ENCODE measurements at regions not wholly inside any gene's neighbourhood (a gene's known extent, or its start where the extent isn't known, plus 50 kb on each side); places are given as distances from the start of the nearest gene placed in this dataset.

DNA sequence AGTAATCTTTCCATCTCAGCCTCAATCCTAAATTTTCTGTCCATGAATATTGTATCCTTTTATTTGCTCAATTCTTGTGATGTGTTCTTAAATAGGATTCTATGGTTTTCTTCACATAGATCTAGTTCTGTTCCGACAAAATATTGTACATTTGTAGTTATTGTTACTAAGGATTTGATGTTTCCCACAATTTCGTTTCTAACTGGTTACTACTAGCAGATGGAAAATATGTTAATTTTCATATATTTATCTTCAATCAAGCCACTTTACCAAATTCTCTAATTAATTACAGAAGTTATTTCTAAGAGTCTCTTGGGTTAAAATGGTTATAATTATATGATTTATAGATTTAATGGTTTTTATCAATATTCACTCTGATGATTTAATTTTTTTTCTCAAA, 60.3 kb downstream of the SEC61B start:
- Mint-ChIP-seq H3K27ac (no peak overlapping the region), H3K9me3 (no peaks in the 10 kb centered on the region), H3K36me3 (ENCODE audit: low read depth) (no peaks in the 10 kb centered on the region), H3K4me1 (peaks cover 3% of the 10 kb centered on the region), H3K27me3 (peaks cover 12% of the 10 kb centered on the region), H3K4me3 (no peak overlapping the region)
- no peak for ATAC-seq
- DNase-seq, result no peak

- no peak for DNase-seq
Observed at GRCh38 chr9:99285965-99286364, 63.9 kb downstream of the SEC61B start.

DNA sequence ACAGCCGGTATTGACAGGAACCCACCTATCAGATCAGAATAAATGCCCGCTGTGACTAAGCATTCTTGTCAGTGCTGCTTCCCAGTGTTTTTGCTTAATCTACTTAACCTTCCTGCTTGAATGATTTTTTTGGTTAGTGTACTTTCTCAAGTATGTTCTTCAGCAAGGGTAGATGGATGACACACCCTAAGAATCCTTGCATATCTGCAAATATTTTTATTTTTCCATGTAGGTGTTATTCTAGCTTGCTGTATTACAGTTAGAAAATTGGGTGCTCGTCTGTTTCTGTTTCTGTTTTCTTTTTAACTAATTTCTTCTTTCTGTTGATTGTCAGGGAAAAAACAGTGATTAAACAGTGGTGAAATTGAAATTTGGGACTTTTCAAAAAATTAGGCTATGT, 64.5 kb downstream of the SEC61B start:
- peaks cover 3% of the 10 kb centered on the region for H3K4me1 Mint-ChIP-seq
- no peak overlapping the region for H3K27ac Mint-ChIP-seq
- H3K9me3 Mint-ChIP-seq, result no peaks in the 10 kb centered on the region
- no peaks in the 10 kb centered on the region for H3K36me3 Mint-ChIP-seq (ENCODE audit: low read depth)
- peaks cover 12% of the 10 kb centered on the region for H3K27me3 Mint-ChIP-seq
- DNase-seq (no peak), ATAC-seq (no peak)
- no peak overlapping the region for H3K4me3 Mint-ChIP-seq

More at GRCh38 chr9:99285965-99286364, 63.9 kb downstream of the SEC61B start:
- peaks cover 12% of the 10 kb centered on the region for H3K27me3 Mint-ChIP-seq
- no peak overlapping the region for H3K4me3 Mint-ChIP-seq
- no peaks in the 10 kb centered on the region for H3K9me3 Mint-ChIP-seq
- H3K36me3 Mint-ChIP-seq (ENCODE audit: low read depth), result no peaks in the 10 kb centered on the region
- ATAC-seq, result no peak
- H3K27ac Mint-ChIP-seq, result no peak overlapping the region
- H3K4me1 Mint-ChIP-seq, result peaks cover 3% of the 10 kb centered on the region

GRCh38 chr9:99287641-99288040, 65.6 kb downstream of the SEC61B start:
- Mint-ChIP-seq H3K27me3 (peaks cover 14% of the 10 kb centered on the region), H3K4me1 (peaks cover 3% of the 10 kb centered on the region), H3K36me3 (ENCODE audit: low read depth) (no peaks in the 10 kb centered on the region), H3K4me3 (no peak overlapping the region), H3K9me3 (no peaks in the 10 kb centered on the region), H3K27ac (no peak overlapping the region)
- DNase-seq, result no peak
- no peak for ATAC-seq

DNA sequence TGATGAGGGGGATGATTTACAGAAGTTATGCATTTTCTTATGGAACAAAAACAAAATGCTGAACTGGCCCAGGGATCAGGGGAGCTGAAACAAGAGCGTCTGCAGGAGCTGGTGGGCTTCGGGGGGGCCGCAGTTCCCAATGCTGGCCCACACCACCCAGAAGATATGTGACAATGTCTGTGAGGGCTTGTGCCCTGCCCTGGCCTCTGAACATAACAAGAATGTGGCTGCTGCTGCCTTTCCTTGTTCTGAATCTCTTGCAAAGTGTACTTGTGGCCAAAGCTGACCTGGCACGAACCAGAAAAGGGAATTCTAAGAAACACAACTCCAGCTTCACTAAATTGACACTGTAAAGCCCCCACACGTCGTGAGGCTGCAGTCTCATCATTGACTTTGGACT, 66.7 kb downstream of the SEC61B start:
- Mint-ChIP-seq H3K36me3 (ENCODE audit: low read depth) (no peaks in the 10 kb centered on the region), H3K9me3 (no peaks in the 10 kb centered on the region), H3K27ac (no peak overlapping the region), H3K4me3 (no peak overlapping the region), H3K4me1 (peaks cover 3% of the 10 kb centered on the region), H3K27me3 (peaks cover 10% of the 10 kb centered on the region)
- ATAC-seq, result no peak
- no peak for DNase-seq

DNA sequence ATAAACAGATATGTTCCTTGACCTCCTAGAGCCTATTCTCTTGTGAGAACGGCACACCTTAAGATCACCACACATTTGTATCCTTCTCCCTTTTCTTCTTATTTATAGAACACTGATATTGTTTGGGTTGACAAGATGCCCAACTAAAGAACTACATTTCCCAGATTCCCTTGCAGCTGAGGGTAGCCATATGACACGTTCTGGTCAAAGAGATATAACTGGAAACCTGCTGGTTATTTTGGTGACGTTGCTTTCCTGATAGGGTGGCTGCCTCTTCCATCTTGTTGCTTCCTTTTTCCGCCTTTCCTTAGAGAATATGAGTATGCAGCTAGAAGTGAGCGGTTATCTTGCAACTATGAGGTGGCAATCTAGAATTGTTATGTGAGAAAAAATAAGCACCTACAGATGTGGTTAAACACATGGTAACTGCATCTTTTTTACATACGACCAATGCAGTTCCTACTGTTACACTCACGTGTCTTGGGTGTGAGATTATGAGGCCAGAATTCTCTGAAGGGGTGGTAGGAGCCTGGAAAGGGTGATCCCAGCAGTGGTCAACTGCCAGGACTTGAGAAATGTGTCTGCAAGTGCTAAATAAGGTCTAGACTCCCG, 72.9 kb downstream of the SEC61B start:
- H3K9me3 Mint-ChIP-seq, result no peaks in the 10 kb centered on the region
- H3K4me3 Mint-ChIP-seq, result no peak overlapping the region

DNA sequence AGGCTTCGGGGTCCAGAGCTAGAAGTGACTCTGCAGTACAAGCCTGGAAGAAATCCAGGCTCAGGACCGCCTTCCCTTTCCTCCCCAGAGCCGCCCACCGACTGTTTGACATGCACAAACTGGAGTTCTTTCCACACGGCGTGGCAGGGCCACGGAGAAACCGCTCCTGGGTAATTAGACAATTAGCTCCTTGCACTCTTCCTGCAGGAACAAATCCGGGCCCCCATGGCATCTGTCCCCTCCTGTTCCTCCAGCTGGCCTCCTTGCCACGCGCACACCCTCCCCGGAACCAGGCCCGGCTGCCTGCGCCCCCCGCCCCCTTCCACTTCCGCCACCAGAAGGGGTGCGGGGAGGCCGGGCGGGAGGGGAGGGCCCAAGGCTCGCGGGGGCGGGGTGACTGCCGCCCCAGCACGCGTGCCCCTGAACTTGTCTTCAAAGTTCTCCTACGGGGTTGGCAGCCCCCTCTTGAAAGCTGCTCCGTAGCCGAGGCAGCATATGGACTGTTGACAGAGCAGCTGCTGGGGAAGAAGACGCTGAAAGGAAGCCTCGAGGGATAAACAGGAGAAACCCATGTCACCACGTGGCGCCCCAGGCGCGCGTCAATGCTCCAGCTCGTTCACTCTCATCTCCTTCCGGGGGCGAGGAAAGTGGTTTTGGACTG, 74.3 kb downstream of the SEC61B start:
- Mint-ChIP-seq H3K27ac (no peak overlapping the region), H3K27me3 (peaks cover 17% of the 10 kb centered on the region), H3K4me1 (no peaks in the 10 kb centered on the region), H3K4me3 (no peak overlapping the region), H3K9me3 (no peaks in the 10 kb centered on the region), H3K36me3 (ENCODE audit: low read depth) (no peaks in the 10 kb centered on the region)
- ATAC-seq (no peak), DNase-seq (no peak)

More for the DNA sequence above, 72.9 kb downstream of the SEC61B start:
- ATAC-seq (no peak), DNase-seq (no peak)
- no peak overlapping the region for H3K27ac Mint-ChIP-seq
- no peaks in the 10 kb centered on the region for H3K36me3 Mint-ChIP-seq (ENCODE audit: low read depth)
- no peaks in the 10 kb centered on the region for H3K4me1 Mint-ChIP-seq
- peaks cover 8% of the 10 kb centered on the region for H3K27me3 Mint-ChIP-seq

DNA sequence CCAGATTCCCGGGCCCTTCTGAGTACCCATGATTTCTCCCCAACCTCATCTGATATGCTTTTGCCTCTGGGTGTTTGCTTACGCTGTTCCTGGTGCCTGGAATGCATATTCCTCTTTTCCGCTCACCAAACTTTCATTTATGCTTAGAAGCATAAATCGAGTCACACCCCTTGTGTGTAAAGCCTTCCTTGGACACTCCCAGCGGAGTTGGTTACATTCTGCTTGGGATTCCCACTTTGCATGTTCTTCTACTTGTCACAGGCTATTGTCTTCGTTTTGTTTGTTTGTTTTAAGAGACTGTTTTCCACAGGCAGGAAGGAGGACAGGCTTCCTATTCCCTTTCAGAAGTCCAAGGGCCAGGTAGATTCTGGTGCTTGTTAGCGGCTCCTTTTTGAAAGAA, 76.5 kb downstream of the SEC61B start:
- Mint-ChIP-seq H3K36me3 (ENCODE audit: low read depth) (no peaks in the 10 kb centered on the region), H3K4me1 (peaks cover 2% of the 10 kb centered on the region), H3K9me3 (no peaks in the 10 kb centered on the region), H3K4me3 (no peak overlapping the region), H3K27me3 (peaks cover 29% of the 10 kb centered on the region), H3K27ac (no peak overlapping the region)
- ATAC-seq (no peak), DNase-seq (no peak)

DNA sequence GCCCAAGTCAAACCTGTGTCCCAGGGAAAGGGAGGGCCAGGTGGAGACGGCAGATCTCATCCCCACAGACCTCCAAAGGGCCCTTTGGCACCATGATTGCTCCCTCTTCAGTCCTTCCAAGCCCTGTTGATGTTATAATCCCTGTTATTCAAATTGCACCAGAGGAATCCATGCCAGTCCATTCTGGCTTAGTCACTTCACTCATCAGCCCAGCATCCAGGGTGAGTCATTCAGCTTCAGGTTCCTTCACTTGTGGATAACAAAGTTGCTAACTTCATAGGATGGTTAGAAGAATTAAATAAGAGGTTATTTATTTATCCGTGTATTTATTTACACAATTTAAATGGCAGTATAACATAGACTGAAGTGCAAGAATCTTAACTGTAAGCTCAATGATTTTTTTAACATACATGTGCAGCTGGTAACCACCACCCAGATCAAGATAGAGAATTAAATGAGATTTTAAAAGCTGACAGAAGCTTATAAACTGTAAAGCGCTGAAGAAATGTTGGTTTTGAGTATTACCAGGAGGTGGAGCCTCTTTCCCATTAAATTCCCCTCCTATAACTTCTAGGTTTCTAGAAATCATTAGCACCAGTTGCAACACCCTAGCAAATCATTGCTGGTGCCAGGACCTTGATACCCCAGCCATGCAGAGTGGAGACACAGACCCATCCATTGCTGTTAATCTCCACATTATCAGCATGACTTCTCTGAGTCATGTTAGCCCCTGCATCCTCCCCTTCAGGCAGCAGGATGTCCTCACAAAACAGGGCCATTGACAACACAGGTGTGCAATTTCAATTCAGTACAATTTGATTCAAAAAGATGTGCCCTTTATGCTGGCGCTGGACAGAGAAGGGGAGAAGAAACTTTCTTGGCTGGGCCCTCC, 77.4 kb downstream of the SEC61B start:
- Mint-ChIP-seq H3K27me3 (peaks cover 30% of the 10 kb centered on the region), H3K36me3 (ENCODE audit: low read depth) (no peaks in the 10 kb centered on the region), H3K9me3 (no peaks in the 10 kb centered on the region), H3K4me1 (peaks cover 2% of the 10 kb centered on the region), H3K4me3 (no peak overlapping the region), H3K27ac (no peak overlapping the region)
- ATAC-seq (no peak), DNase-seq (no peak)

DNA sequence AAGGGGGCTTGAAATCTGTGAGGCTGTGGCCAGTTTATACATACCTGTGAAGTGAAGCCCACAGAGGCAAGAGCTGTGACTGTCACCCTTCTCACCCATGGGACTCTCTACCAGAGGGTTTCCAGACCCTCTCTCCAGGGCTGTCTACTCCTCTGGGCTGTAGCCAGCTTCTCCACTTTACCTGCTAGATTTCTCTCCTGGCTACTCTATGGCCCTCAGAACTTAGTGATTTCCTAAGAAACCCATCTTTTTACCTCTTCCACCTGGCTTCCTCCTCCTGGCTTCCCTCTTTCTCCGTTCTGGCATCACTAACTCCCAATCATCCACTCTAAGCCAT, 78.0 kb downstream of the SEC61B start:
- ATAC-seq (no peak), DNase-seq (no peak)
- Mint-ChIP-seq H3K27ac (no peak overlapping the region), H3K4me1 (peaks cover 2% of the 10 kb centered on the region), H3K4me3 (no peak overlapping the region), H3K27me3 (peaks cover 30% of the 10 kb centered on the region), H3K36me3 (ENCODE audit: low read depth) (no peaks in the 10 kb centered on the region), H3K9me3 (no peaks in the 10 kb centered on the region)

GRCh38 chr9:99300603-99301002, 78.5 kb downstream of the SEC61B start:
- DNase-seq (no peak), ATAC-seq (no peak)
- no peaks in the 10 kb centered on the region for H3K9me3 Mint-ChIP-seq
- H3K27me3 Mint-ChIP-seq, result peaks cover 30% of the 10 kb centered on the region
- no peak overlapping the region for H3K4me3 Mint-ChIP-seq
- H3K4me1 Mint-ChIP-seq, result peaks cover 2% of the 10 kb centered on the region
- no peak overlapping the region for H3K27ac Mint-ChIP-seq
- H3K36me3 Mint-ChIP-seq (ENCODE audit: low read depth), result no peaks in the 10 kb centered on the region

- no peak overlapping the region for H3K4me3 Mint-ChIP-seq
- H3K9me3 Mint-ChIP-seq, result no peaks in the 10 kb centered on the region
- no peaks in the 10 kb centered on the region for H3K36me3 Mint-ChIP-seq (ENCODE audit: low read depth)
- ATAC-seq (no peak), DNase-seq (no peak)
- no peak overlapping the region for H3K27ac Mint-ChIP-seq
- H3K27me3 Mint-ChIP-seq, result peaks cover 31% of the 10 kb centered on the region
- peaks cover 2% of the 10 kb centered on the region for H3K4me1 Mint-ChIP-seq
Observed at GRCh38 chr9:99303177-99303576, 81.1 kb downstream of the SEC61B start.

DNA sequence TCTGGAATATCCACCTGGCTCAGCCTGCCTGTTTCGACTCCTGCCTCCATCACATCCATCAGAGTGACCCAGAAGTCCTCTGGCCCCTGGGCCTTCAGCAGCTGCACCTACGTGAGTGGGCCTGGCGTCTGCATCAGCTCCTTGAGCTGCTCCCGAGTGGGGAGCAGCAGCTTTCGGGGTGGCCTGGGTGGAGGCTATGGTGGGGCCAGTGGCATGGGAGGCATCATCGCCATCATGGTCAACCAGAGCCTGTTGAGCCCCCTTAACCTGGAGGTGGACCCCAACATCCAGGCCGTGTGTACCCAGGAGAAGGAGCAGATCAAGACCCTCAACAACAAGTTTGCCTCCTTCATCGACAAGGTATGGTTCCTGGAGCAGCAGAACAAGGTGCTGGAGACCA, 83.0 kb downstream of the SEC61B start:
- H3K9me3 Mint-ChIP-seq, result no peaks in the 10 kb centered on the region
- no peak for ATAC-seq
- no peak for DNase-seq
- H3K27me3 Mint-ChIP-seq, result peaks cover 31% of the 10 kb centered on the region
- no peaks in the 10 kb centered on the region for H3K36me3 Mint-ChIP-seq (ENCODE audit: low read depth)
- no peak overlapping the region for H3K4me3 Mint-ChIP-seq
- peaks cover 2% of the 10 kb centered on the region for H3K4me1 Mint-ChIP-seq
- H3K27ac Mint-ChIP-seq, result no peak overlapping the region

DNA sequence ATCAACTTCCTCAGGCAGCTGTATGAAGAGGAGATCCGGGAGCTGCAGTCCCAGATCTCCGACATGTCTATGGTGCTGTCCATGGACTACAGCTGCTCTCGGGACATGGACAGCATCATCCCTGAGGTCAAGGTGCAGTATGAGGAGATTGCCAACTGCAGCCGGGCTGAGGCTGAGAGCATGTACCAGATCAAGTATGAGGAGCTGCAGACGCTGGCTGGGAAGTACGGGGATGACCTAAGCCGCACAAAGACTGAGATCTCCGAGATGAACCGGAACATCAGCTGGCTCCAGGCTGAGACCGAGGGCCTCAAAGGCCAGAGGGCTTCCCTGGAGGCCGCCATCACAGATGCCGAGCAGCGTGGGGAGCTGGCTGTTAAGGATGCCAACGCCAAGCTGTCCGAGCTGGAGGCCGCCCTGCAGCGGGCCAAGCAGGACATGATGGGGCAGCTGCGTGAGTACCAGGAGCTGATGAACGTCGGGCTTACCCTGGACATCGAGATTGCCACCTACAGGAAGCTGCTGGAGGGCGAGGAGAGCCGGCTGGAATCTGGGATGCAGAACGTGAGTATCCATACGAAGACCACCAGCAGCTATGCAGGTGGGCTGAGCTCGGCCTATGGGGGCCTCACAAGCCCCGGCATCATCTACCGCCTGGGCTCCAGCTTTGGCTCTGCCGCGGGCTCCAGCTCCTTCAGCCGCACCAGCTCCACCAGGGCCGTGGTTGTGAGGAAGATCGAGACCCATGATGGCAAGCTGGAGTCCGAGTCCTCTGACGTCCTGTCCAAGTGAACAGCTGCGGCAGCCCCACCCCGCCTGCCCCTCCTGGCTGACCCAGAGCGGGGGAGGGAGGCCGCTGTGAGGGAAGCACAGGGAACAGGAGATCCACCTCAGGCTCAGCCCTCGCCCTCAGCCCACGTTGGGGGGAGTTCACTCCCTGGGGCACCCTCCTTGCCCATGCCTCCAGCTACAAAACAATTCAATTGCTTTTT, 84.0 kb downstream of the SEC61B start:
- Mint-ChIP-seq H3K4me3 (no peak overlapping the region), H3K27ac (no peak overlapping the region), H3K9me3 (no peaks in the 10 kb centered on the region), H3K36me3 (ENCODE audit: low read depth) (no peaks in the 10 kb centered on the region), H3K4me1 (peaks cover 2% of the 10 kb centered on the region), H3K27me3 (peaks cover 26% of the 10 kb centered on the region)
- ATAC-seq, result no peak
- DNase-seq, result no peak
